Activated T-helper 17 cell treated with anti-CD3 and anti-CD28 coated beads, Interleukin-2, amount 50 U/mL, for 72 hours (primary cell): ENCODE measurements at regions not wholly inside any gene's neighbourhood (a gene's known extent, or its start where the extent isn't known, plus 50 kb on each side); places are given as distances from the start of the nearest gene placed in this dataset.
A peak's percentile ranks its signal among the peaks of the same experiment; 100 is the strongest.

Experiments used
- ATAC-seq: fragments of 150-1000 bp; cut with Tn5 transposase; replicated peaks from 2 replicates; pipeline ENCODE4 v1.10.0; 2021; ENCODE audit warnings: mild to moderate bottlenecking, moderate library complexity
- H3K27ac Mint-ChIP-seq: one replicate; pipeline ENCODE4 v1.8.0; 2022; ENCODE audit warnings: mixed read lengths
- H3K27me3 Mint-ChIP-seq: one replicate; pipeline ENCODE4 v1.8.0; 2022; ENCODE audit warnings: mixed read lengths
- H3K36me3 Mint-ChIP-seq: one replicate; pipeline ENCODE4 v1.8.0; 2022; ENCODE audit warnings: low read depth, mild to moderate bottlenecking, mixed read lengths
- H3K4me1 Mint-ChIP-seq: one replicate; pipeline ENCODE4 v1.8.0; 2022; ENCODE audit warnings: mixed read lengths
- H3K4me3 Mint-ChIP-seq: one replicate; pipeline ENCODE4 v1.8.0; 2022; ENCODE audit warnings: mild to moderate bottlenecking, mixed read lengths
- H3K9me3 Mint-ChIP-seq: one replicate; pipeline ENCODE4 v1.8.0; 2022; ENCODE audit warnings: mixed read lengths

DNA sequence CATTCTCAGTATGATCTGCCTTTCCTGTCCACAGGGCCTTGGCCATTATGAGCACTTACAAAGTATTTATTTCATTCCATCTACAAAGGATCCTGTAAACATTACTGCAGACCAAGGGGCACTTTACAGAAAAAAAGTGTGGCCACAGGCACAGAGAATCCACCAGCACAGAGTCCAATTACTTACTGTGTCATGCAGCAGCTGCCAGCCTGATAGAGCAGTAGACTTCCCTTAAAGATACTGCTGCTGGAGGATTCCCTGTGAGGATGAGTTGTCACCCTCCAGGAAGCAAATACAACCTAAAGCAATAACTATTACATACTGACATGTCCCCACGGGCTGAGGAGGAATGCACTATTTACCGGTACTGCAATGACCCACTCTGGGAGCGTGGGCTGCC is 97.1 kb upstream of the COG2 start:
- Mint-ChIP-seq H3K9me3 (no peaks in the 10 kb centered on the region), H3K36me3 (no peaks in the 10 kb centered on the region), H3K4me1 (no peaks in the 10 kb centered on the region), H3K4me3 (no peak overlapping the region), H3K27ac (no peak overlapping the region), H3K27me3 (peaks cover 14% of the 10 kb centered on the region)
- no peak for ATAC-seq

DNA sequence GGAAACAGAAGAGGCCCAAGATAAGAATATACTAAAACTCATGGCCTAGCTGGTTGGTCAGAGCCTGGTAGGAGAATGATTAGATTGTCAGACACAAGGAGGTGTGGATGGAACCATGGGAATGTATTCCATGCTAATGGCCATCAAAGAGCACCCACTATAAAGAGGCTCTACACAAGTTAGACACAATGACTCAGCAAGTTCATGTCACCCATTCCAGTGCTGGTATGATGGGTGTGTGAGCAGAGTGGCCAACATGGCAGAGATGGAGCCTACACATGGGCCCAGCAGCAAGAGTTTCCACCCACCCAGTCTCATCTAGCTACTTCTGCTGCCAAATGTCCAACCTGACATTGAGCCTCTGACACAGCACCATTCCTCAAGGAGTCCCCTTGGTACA is 97.5 kb upstream of the COG2 start:
- ATAC-seq: no peak
- Mint-ChIP-seq H3K27me3 (peaks cover 14% of the 10 kb centered on the region), H3K4me1 (no peaks in the 10 kb centered on the region), H3K9me3 (no peaks in the 10 kb centered on the region), H3K4me3 (no peak overlapping the region), H3K36me3 (no peaks in the 10 kb centered on the region), H3K27ac (no peak overlapping the region)

DNA sequence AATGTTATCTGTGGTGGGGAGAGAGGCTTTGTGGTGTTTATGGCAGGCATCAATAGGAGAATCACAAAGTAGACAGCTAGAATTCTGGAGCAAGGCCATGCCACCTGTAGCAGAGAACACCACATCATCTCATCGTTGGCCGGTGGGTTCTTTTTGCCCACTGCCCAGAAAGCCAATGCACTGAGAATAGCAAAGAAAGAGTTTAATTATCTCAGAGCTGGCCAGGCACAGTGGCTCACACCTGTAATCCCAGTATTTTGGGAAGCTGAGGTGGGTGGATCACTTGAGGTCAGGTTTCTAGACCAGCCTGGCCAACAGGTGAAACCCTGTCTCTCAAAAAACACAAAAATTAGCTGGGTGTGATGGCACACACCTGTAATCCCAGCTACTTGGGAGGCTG is 99.2 kb upstream of the COG2 start:
- Mint-ChIP-seq H3K9me3 (no peaks in the 10 kb centered on the region), H3K4me3 (no peak overlapping the region), H3K4me1 (no peaks in the 10 kb centered on the region), H3K36me3 (no peaks in the 10 kb centered on the region), H3K27ac (no peak overlapping the region), H3K27me3 (peaks cover 12% of the 10 kb centered on the region)
- ATAC-seq: no peak

DNA sequence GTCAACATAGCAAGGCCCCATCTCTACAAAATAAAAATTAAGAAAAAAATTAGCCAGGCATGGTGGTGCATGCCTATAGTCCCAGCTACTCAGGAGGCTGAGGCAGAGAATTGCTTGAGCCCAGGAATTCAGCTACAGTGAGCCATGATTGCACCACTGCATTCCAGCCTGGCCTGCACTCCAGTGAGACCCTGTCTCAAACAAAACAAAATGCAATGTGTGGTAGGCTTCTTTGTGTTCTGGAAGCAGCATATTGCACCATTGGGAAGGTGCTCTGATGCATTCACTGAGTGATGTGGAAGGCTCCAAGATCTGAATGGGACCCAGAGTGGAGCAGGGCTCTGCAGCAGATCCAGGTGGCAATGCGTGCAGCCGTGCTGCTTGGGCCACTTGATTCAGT is 99.6 kb upstream of the COG2 start:
- no peaks in the 10 kb centered on the region for H3K9me3 Mint-ChIP-seq
- H3K4me3 Mint-ChIP-seq: no peak overlapping the region
- no peak for ATAC-seq
- peaks cover 12% of the 10 kb centered on the region for H3K27me3 Mint-ChIP-seq
- H3K27ac Mint-ChIP-seq: no peak overlapping the region
- no peaks in the 10 kb centered on the region for H3K36me3 Mint-ChIP-seq
- H3K4me1 Mint-ChIP-seq: no peaks in the 10 kb centered on the region

DNA sequence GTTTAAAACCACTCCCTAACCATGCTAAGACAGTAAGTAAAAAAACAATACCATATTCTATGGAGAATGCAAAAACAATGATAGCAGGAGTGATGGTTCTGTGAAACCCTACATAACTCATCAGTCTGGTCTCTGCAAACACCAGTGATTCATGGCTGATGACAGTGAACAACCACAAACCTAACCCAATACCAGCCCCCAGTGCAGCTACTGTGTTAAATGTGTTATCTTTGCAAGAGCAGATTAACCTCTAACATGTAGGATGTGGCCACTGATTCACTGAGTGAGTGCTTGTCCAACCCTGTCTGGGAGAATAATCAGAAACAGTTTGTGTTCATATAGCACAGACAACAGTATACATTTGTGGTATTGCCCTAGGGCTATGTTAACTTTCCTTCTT is 100.2 kb upstream of the COG2 start:
- no peaks in the 10 kb centered on the region for H3K4me1 Mint-ChIP-seq
- H3K27ac Mint-ChIP-seq: no peak overlapping the region
- H3K27me3 Mint-ChIP-seq: peaks cover 12% of the 10 kb centered on the region
- no peaks in the 10 kb centered on the region for H3K36me3 Mint-ChIP-seq
- no peaks in the 10 kb centered on the region for H3K9me3 Mint-ChIP-seq
- H3K4me3 Mint-ChIP-seq: no peak overlapping the region
- peak; percentile 95 for ATAC-seq

DNA sequence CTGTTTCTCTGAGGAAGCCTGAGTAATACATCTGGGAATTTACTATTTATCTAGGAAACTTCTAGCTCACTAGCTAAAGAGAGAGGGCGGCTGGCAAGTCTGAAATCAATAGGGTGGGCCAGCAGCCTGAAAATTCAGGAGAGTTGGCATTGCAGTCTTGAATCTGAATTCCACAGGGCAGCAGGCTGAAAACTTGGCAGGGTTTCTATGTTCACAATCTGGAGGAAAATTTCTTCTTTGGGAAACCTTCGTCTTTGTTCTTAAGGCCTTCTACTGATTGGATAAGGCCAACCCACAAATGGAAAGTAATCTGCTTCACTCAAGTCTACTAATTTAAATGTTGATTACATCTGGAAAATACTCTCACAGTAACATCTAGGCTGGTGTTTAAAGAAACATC is 101.0 kb upstream of the COG2 start:
- peaks cover 12% of the 10 kb centered on the region for H3K27me3 Mint-ChIP-seq
- H3K4me3 Mint-ChIP-seq: no peak overlapping the region
- no peaks in the 10 kb centered on the region for H3K36me3 Mint-ChIP-seq
- no peak for ATAC-seq
- H3K4me1 Mint-ChIP-seq: no peaks in the 10 kb centered on the region
- no peaks in the 10 kb centered on the region for H3K9me3 Mint-ChIP-seq
- no peak overlapping the region for H3K27ac Mint-ChIP-seq

DNA sequence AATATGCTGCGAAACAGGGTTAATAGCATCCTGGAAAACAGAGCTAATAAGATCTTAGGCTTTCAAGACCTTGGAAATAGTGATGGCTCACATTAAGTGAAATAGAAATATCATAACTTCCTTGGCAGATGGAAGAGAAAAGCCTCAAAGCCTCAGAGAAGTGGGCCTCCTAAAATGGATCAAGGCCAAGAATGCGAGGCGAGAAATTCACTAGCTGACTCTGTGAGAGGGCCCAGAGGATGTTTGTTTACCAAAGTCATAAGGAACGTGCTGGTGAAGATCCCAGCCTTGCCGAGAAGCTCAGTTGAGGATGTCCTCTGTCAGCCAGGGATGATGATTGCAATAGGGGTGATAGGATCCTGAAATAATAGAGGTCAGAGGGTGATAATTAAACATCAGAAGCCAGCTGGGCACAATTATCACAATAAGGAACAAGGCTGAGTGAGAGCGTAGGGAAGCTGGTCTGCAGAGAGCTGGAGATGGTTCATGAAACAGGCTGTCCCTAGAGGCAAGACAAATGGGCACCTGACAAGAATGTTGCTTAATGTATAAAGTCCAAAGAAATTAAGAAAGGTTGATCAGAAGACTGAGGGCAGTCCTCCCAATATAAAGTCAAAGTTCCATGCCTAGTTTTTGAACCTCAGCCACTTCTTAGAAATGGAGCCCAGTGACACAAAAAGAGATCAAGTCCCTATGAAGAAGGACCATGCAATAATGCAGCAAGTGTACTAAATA is 101.7 kb upstream of the COG2 start:
- ATAC-seq: no peak
- Mint-ChIP-seq H3K4me3 (no peak overlapping the region), H3K9me3 (no peaks in the 10 kb centered on the region), H3K27me3 (peaks cover 11% of the 10 kb centered on the region), H3K27ac (no peak overlapping the region), H3K4me1 (no peaks in the 10 kb centered on the region), H3K36me3 (no peaks in the 10 kb centered on the region)

DNA sequence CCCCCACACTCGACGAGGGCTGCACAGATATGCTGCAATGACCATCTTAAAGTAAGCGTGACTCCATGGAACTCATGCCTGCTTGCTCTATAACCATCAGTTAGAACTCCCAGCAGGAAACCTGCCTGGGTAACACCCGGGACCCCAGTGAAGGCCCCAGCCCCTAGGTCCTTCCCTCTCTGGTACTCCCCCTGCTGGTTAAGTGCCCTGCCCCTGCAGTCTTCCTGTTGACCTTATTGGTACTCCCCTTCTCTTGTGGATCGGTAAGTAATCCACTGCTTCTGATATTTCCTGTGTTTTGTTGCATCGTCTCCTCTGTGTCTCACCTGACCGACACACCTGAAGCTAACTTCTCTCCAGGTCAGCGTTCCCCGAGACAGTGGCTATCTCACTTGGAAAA is 104.8 kb upstream of the COG2 start:
- Mint-ChIP-seq H3K9me3 (peaks cover 8% of the 10 kb centered on the region), H3K4me3 (no peak overlapping the region), H3K4me1 (no peaks in the 10 kb centered on the region), H3K36me3 (no peaks in the 10 kb centered on the region), H3K27ac (no peak overlapping the region), H3K27me3 (peaks cover 10% of the 10 kb centered on the region)
- no peak for ATAC-seq

DNA sequence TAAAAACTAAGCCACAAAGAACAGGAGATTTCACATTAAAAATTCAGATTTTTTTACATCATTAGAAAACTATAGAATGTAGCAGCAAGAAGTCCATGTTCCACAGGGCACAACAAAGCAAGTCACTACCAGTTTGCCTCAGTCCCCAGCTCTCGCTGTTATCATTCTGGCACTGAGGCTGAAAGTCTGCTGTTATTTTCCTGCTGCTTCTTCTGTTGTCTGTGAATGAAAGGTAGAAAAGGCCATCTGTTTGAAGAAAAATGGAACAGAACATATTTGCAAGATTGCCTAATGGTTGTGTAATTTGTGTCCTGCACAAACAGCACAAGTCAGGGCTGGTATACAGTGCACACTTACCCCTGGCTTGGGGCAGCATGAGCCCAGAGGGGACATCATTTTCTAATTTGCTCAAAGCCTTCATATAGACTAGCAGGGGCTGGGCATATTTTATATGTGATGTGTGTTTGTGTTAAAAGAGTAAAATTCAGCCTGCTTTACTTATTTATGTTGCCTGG is 105.6 kb upstream of the COG2 start:
- H3K27me3 Mint-ChIP-seq: peaks cover 10% of the 10 kb centered on the region
- H3K9me3 Mint-ChIP-seq: peaks cover 8% of the 10 kb centered on the region
- no peaks in the 10 kb centered on the region for H3K4me1 Mint-ChIP-seq
- H3K4me3 Mint-ChIP-seq: no peak overlapping the region
- H3K27ac Mint-ChIP-seq: no peak overlapping the region
- H3K36me3 Mint-ChIP-seq: no peaks in the 10 kb centered on the region
- ATAC-seq: no peak

DNA sequence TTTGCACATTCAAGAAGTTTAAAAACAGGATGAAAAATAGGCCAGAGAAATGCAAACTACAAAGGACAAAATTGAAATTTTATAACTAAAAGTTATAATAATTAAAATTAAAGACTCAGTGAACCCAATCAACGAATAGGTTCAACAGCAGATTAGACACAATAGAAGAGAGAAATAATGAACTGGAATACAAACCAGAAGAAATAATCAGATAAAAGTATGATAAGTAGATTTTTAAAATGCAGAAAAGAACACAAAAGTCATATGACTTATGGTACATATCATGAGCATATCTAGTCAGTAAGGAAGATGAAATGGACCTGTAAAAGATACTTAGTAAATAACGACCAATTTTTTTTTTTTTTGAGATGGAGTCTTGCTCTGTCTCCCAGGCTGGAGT is 108.1 kb upstream of the COG2 start:
- H3K4me3 Mint-ChIP-seq: no peak overlapping the region
- peaks cover 13% of the 10 kb centered on the region for H3K9me3 Mint-ChIP-seq
- no peak overlapping the region for H3K27ac Mint-ChIP-seq
- H3K36me3 Mint-ChIP-seq: no peaks in the 10 kb centered on the region
- H3K27me3 Mint-ChIP-seq: peaks cover 19% of the 10 kb centered on the region
- no peak for ATAC-seq
- no peaks in the 10 kb centered on the region for H3K4me1 Mint-ChIP-seq

DNA sequence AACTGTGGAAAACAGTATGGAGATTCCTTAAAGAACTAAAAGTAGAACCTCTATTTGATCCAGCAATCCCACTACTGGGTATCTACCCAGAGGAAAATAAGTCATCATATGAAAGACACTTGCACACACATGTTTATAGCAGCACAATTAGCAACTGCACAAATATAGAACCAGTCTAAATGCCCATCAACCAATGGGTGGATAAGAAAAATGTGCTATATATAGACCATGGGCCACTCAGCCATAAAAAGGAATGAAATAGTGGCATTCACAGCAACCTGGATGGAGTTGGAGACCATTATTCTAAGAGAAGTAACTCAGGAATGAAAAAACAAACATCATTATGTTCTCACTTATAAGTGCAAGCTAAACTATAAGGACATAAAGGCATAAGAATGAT is 105.0 kb upstream of the PGBD5 start:
- no peaks in the 10 kb centered on the region for H3K4me1 Mint-ChIP-seq
- H3K27me3 Mint-ChIP-seq: peaks cover 25% of the 10 kb centered on the region
- ATAC-seq: no peak
- no peak overlapping the region for H3K27ac Mint-ChIP-seq
- no peak overlapping the region for H3K4me3 Mint-ChIP-seq
- no peaks in the 10 kb centered on the region for H3K36me3 Mint-ChIP-seq
- peaks cover 13% of the 10 kb centered on the region for H3K9me3 Mint-ChIP-seq

DNA sequence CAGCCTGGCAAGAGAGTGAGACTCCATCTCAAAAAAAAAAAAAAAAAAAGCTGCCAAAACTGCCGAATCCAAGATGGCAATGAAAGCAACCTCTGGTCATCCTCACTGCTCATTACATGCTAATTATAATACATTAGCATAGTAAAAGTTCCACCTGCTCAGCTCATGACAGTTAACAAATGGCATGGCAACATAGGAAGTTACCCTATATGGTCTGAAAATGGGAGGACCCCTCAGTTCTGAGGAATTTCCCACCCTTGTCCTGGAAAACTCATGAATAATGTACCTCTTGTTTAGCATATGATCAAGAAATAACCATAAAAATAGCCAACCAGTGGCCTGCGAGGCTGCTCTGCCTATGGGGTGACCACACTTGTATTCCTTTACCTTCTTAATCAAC is 93.1 kb upstream of the PGBD5 start:
- no peaks in the 10 kb centered on the region for H3K4me1 Mint-ChIP-seq
- H3K27ac Mint-ChIP-seq: no peak overlapping the region
- no peak overlapping the region for H3K4me3 Mint-ChIP-seq
- H3K9me3 Mint-ChIP-seq: no peaks in the 10 kb centered on the region
- no peaks in the 10 kb centered on the region for H3K36me3 Mint-ChIP-seq
- ATAC-seq: no peak
- H3K27me3 Mint-ChIP-seq: peaks cover 10% of the 10 kb centered on the region

DNA sequence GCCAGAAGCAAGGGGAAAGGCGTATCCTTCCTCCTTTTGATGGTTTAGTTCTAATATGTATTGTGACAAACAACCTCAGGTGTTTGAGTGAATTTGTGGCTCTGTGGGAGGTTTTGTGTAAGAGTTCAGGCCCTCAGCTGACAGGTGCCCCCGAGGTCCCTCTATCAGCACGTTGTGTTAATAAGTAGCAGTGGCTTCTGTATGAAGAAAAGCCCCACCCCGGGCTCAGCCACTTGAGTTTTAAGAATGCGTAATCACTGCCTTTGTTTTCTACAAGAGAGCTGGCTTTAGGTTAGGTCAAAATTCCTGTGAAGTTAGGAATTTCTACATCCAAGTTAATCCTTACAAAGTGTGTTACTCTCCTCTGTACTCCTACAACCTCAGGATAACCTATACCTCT is 92.4 kb upstream of the PGBD5 start:
- Mint-ChIP-seq H3K27me3 (peaks cover 17% of the 10 kb centered on the region), H3K4me3 (no peak overlapping the region), H3K9me3 (no peaks in the 10 kb centered on the region), H3K36me3 (no peaks in the 10 kb centered on the region), H3K4me1 (no peaks in the 10 kb centered on the region), H3K27ac (no peak overlapping the region)
- no peak for ATAC-seq

DNA sequence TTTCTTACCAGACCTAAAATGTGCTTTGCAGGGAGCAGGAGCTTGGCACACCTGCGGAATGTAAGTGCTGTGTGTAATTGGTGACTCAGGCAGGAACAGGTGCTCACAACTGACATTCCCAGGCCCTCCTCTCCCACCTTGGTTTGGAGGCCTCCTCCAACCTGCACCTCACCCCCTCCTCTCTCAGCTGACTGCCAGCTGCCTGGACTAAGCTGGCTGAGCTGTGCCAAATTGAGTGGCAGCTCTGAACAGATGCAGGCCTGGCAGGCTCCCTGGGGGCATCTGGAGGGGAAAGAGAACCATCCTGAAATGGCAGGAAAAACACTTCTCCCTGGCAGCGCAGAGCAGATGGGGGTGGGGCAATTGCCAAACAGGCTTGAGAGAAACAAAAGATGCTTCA is 91.7 kb upstream of the PGBD5 start:
- ATAC-seq: no peak
- no peak overlapping the region for H3K27ac Mint-ChIP-seq
- H3K4me1 Mint-ChIP-seq: no peaks in the 10 kb centered on the region
- no peaks in the 10 kb centered on the region for H3K36me3 Mint-ChIP-seq
- no peaks in the 10 kb centered on the region for H3K9me3 Mint-ChIP-seq
- H3K4me3 Mint-ChIP-seq: no peak overlapping the region
- peaks cover 22% of the 10 kb centered on the region for H3K27me3 Mint-ChIP-seq

DNA sequence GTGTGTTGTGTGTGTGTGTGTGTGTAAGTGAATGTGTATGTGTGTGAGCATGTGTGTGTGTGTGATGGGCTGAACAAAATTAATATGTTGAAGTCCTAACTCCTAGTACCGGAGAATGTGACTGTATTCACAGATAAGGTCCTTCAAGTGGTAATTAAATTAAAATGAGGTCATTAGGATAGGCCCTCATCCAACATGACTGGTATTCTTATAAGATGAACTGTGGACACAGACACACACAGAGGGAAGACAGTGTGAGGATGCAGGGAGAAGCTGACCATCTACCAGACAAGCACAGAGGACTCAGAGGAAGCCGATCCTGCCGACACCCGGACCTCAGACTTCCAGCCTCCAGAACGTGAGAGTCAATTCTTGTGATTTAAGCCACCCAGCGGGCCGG is 91.2 kb upstream of the PGBD5 start:
- Mint-ChIP-seq H3K4me3 (no peak overlapping the region), H3K36me3 (no peaks in the 10 kb centered on the region), H3K27ac (no peak overlapping the region), H3K4me1 (no peaks in the 10 kb centered on the region), H3K9me3 (no peaks in the 10 kb centered on the region), H3K27me3 (peaks cover 24% of the 10 kb centered on the region)
- ATAC-seq: no peak

DNA sequence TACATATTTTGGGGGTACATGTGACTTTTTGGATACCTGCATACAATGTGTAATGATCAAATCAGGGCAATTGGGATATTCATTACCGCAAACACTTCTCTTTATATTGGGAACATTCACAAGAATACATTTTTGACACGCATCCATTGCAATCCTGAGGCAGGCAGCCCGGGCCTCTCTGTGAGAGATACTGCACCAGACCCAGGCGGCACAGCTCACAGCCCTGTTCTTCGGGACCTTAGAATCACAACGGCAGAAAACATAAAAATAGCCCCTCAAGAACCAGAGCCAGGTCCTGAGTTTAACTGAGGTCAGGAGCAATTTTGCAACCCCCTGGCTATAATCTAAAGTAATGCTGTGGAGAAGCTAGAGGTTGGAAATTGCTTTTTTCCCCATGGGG is 90.8 kb upstream of the PGBD5 start:
- H3K27me3 Mint-ChIP-seq: peaks cover 24% of the 10 kb centered on the region
- no peaks in the 10 kb centered on the region for H3K9me3 Mint-ChIP-seq
- H3K27ac Mint-ChIP-seq: no peak overlapping the region
- H3K4me3 Mint-ChIP-seq: no peak overlapping the region
- no peaks in the 10 kb centered on the region for H3K4me1 Mint-ChIP-seq
- ATAC-seq: no peak
- H3K36me3 Mint-ChIP-seq: no peaks in the 10 kb centered on the region
